ENCODE measurements at regions not wholly inside any gene's neighbourhood (a gene's known extent, or its start where the extent isn't known, plus 50 kb on each side); places are given as distances from the start of the nearest gene placed in this dataset.

DNA sequence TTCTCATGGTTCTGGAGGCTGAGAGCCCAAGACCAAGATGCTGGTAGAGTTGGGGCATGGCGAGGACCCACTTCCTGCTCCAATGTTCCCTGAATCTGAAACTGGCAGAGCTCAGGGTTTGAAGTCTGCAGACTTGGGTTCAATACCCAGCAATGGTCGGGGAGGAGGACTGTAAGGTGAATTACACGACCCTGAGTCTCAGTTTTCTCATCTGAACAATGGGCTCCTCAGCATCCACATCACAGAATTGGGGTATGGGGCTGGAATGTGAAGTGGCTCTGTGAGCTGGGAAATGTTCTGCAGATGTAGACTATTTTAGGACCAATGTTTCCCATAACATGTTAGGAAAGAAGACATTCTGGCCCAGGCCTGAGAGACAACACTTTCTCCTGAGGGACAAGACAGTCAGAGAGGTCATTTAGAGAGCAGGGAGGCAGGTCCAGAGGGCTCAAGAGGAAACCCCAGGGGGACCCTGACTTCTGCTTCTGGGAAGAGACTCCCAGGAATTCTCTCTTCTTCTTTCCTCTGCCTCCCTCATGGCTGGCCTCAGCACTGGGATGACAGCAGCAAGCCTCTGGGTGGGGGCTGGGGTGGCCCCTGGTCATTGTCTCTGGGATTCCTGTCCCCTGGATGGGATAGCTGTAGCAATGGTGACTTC, 141.3 kb upstream of the PMEPA1 start:
- BruUV-seq (replicated peaks), result no TSS peak
- POLR2A ChIA-PET, result no interaction called here
- Histone ChIP-seq H3K4me1 (ENCODE audit: control insufficient read depth, extremely low read depth, insufficient read depth, low read length) (no peaks in the 10 kb centered on the region), H3K4me2 (ENCODE audit: insufficient read depth, low read length) (no peak overlapping the region), H3K27ac (ENCODE audit: insufficient read depth, low read depth, low read length) (no peak overlapping the region), H3K9me1 (replicated peaks; ENCODE audit: control insufficient read depth, extremely low read depth, insufficient read depth, low read length) (no peaks in the 10 kb centered on the region), H3K27me3 (ENCODE audit: control insufficient read depth in 2 of 2, insufficient read depth in 2 of 2, low read length in 2 of 2) (peaks cover 5% of the 10 kb centered on the region in 2 experiments), H3K9me3 (replicated peaks; ENCODE audit: control insufficient read depth, insufficient read depth, low read length) (no peaks in the 10 kb centered on the region), H3K9ac (replicated peaks; ENCODE audit: extremely low read depth, insufficient read depth, low read length) (no peak overlapping the region), H4K20me1 (replicated peaks; ENCODE audit: control insufficient read depth, extremely low read depth, insufficient read depth, low read length) (no peaks in the 10 kb centered on the region), H2AFZ (ENCODE audit: low read depth, low read length) (no peak overlapping the region), H3K79me2 (ENCODE audit: control insufficient read depth, insufficient read depth, low read length) (no peaks in the 10 kb centered on the region), H3K36me3 (ENCODE audit: control insufficient read depth in 2 of 2, extremely low read depth in 1 of 2, insufficient read depth in 2 of 2, low read length in 2 of 2) (no peaks in the 10 kb centered on the region), H3K4me3 (replicated peaks in 1 of 3; ENCODE audit: insufficient read depth in 1 of 3, low read depth in 1 of 3, low read length in 3 of 3) (no peak overlapping the region)
- TF ChIP-seq, protein P1, sequence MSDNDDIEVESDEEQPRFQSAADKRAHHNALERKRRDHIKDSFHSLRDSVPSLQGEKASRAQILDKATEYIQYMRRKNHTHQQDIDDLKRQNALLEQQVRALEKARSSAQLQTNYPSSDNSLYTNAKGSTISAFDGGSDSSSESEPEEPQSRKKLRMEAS (IDR thresholded peaks at IDR 0.05; ENCODE audit: insufficient read depth, insufficient read length), result no peak
- TF ChIP-seq FOS (IDR thresholded peaks at IDR 0.05; ENCODE audit: borderline replicate concordance, insufficient read depth, low read length) (no peak), POLR2A (IDR thresholded peaks at IDR 0.05; ENCODE audit: low read depth, low read length) (no peak), EZH2 (IDR thresholded peaks at IDR 0.05; ENCODE audit: borderline replicate concordance, low read depth, low read length, severe bottlenecking) (no peak), POLR2AphosphoS5 (IDR thresholded peaks at IDR 0.05; ENCODE audit: insufficient read depth, low read depth, low read length) (no peak), GATA2 (IDR thresholded peaks at IDR 0.05; ENCODE audit: insufficient read depth, insufficient read length, low read depth, low read length) (no peak), JUN (IDR thresholded peaks at IDR 0.05; ENCODE audit: borderline replicate concordance, insufficient read depth, insufficient read length, low read depth) (no peak), MYC (IDR thresholded peaks at IDR 0.05; ENCODE audit: low read depth, low read length) (no peak)
- TF ChIP-seq, protein P2, sequence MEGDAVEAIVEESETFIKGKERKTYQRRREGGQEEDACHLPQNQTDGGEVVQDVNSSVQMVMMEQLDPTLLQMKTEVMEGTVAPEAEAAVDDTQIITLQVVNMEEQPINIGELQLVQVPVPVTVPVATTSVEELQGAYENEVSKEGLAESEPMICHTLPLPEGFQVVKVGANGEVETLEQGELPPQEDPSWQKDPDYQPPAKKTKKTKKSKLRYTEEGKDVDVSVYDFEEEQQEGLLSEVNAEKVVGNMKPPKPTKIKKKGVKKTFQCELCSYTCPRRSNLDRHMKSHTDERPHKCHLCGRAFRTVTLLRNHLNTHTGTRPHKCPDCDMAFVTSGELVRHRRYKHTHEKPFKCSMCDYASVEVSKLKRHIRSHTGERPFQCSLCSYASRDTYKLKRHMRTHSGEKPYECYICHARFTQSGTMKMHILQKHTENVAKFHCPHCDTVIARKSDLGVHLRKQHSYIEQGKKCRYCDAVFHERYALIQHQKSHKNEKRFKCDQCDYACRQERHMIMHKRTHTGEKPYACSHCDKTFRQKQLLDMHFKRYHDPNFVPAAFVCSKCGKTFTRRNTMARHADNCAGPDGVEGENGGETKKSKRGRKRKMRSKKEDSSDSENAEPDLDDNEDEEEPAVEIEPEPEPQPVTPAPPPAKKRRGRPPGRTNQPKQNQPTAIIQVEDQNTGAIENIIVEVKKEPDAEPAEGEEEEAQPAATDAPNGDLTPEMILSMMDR (IDR thresholded peaks at IDR 0.05; ENCODE audit: extremely low read depth in 1 of 2, insufficient read depth in 1 of 2, low read depth in 1 of 2, low read length in 2 of 2), result no peak
- CTCF ChIA-PET, result no interaction called here
- dilution Hi-C loops (cut with MboI; ENCODE audit: extremely low pct_ligation_motif_present, low sequenced_read_pairs) (no loop called here), intact Hi-C loops (cut with micrococcal nuclease) (no loop called here)
- DNase-seq (ENCODE audit: low read depth, low spot score) (no peak), FAIRE-seq (no peak)
